Midbrain (tissue), 1 donor: ENCODE measurements at regions not wholly inside any gene's neighbourhood (a gene's known extent, or its start where the extent isn't known, plus 50 kb on each side); places are given as distances from the start of the nearest gene placed in this dataset.

Source experiments
- DNase-seq: peaks from one replicate; lab custom pipeline; 2025; lab: John Stamatoyannopoulos, UW

- no peak for DNase-seq
Observed at GRCh38 chr21:28459193-28459592, 533.5 kb downstream of the LTN1 start.

DNA sequence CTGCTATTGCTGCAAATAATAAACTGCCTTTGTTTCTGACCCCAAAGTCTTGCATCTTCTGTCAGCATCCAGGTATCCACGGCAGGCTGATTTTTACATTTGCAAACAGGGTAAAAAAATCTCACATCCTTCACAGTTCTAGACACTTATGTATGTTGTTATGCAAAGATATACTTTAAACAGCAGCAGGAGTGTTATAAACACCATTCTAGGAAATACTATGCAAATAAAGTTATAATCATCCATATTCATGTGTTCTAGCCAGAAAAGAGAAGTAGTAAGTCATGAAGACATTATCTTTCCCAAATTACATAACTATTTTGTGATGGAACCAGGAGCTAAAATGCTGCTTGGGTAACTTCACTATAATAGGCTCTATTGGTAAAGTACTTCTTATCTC, 534.2 kb downstream of the LTN1 start:
- no peak for DNase-seq

GRCh38 chr21:28455253-28455600, 537.5 kb downstream of the LTN1 start:
- no peak for DNase-seq

GRCh38 chr21:28454564-28455252, 538.0 kb downstream of the LTN1 start:
- no peak for DNase-seq

GRCh38 chr21:28447462-28447861, 545.2 kb downstream of the LTN1 start:
- no peak for DNase-seq

GRCh38 chr21:28445141-28445830, 547.4 kb downstream of the LTN1 start:
- no peak for DNase-seq

- no peak for DNase-seq
Observed at GRCh38 chr21:28444557-28444956, 548.1 kb downstream of the LTN1 start.

DNA sequence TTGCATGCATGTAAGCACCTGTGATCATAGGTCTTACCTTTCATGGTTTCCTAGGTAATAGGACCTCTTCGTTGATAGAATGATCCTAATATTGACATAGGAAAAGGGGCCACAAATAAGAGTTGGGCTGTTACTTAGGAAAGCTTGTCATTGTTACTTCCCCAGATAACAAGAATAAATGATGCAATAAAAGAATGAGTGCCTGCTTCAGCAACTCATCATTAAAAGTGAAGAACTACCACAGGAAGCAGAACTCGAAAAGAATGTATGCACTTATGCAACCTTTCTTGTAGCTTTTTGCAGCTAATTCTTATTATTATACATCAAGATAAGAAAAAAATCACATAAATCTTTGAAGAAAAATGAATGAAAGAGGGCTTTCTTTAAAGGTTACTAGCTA, 548.6 kb downstream of the LTN1 start:
- no peak for DNase-seq

- no peak for DNase-seq
Observed at GRCh38 chr21:28442624-28443023, 550.1 kb downstream of the LTN1 start.

- DNase-seq = no peak
Observed at GRCh38 chr21:28442085-28442484, 550.6 kb downstream of the LTN1 start.

GRCh38 chr21:28439788-28440187, 552.9 kb downstream of the LTN1 start:
- no peak for DNase-seq

DNA sequence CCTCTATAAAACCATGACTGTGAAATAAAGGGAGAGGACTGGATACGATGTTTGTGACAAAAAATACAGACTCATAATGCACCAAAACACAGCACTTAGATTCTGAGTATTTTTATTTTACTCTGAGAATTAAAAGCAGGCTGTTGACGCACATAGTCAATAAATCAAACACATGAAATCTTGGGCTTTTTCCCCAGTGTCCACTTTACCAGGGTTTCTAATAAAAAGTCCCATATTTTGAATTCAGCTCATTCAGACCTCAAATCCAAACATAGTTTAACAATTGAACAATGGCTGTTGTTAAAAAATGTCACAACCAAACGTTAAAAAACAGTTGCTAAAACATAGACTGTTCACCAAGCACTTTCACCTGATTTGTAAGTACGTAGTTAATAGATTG, 553.4 kb downstream of the LTN1 start:
- no peak for DNase-seq

- no peak for DNase-seq
Observed at GRCh38 chr21:28437061-28437460, 555.6 kb downstream of the LTN1 start.

DNA sequence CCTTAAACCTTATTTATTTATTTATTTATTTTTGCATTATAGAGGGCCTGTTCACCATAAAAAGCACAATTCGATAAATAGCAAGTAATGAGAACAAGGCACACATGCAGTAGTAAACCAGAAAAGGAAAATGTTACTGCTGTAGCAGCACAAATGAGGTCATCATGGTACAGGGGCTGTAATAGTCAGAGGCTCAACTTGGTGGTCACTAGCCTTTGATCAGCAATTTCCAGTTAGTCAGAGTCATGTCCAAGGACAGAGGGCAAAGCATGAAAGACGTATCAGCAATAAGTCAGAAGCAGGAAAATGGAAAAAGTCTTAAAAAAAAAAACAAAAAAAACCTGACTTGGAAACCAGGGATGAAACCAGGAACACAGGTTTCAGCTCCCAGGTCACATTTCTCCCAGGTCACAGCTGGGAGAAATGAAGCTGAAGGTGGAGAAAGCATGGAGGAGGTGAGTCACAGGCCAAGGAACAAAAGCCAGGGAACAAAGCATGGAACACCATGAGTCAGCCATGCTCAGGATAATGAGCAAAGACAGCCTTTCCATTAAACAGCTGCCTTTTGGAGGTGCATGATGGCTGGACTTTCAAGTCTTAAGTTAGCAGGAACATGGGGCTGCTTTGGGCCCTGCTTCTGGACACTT, 556.3 kb downstream of the LTN1 start:
- no peak for DNase-seq

- DNase-seq = no peak
Observed at GRCh38 chr21:28431527-28432200, 561.0 kb downstream of the LTN1 start.

DNA sequence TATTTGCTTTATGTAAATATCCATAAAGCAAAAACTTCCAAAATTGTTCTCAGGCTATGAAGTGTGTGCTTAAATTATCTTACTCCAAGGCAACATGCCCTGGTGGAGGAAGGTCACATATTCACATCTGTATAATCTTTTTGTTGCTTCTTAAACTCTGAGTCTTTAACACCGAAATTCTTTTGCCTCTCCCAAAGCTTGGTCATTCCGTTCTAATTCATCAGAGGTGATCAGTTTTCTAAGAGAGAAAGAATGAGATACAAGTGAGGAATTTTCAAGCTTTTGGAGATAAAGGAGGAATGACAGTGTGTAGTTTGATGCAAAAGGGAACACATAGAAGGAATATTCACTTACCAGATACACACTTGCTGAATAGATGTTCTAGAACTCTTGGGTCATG, 561.7 kb downstream of the LTN1 start:
- DNase-seq = no peak

GRCh38 chr21:28429161-28429560, 563.5 kb downstream of the LTN1 start:
- no peak for DNase-seq

DNA sequence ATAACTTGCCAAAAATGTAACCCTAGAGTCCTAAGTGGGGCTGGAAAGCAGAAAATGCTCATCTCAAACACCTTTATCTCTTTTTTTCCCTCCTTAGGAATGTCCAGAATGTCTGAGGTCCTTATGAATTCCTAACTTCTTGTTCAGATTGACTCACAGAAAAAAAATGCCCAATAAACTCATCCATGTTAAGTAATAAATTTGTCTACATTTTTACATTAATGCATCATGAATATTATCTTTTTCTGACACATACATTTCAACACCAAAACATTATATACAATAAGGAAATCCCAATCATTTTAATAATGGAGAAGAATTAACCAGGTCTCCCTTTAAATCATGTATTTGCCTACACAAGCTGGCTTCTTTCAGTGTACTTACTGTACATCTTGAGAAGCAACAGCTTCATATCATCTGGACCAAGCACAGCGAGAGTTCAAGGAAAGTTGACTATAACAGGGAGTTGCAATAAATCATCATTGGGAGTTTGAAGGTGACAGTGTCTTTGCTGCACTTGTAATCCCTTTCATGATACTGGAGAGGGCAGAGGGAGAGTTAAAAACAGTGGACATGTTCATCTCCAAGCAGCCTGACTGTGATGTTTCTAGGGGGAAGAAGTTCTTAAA, 565.2 kb downstream of the LTN1 start:
- DNase-seq = no peak

DNA sequence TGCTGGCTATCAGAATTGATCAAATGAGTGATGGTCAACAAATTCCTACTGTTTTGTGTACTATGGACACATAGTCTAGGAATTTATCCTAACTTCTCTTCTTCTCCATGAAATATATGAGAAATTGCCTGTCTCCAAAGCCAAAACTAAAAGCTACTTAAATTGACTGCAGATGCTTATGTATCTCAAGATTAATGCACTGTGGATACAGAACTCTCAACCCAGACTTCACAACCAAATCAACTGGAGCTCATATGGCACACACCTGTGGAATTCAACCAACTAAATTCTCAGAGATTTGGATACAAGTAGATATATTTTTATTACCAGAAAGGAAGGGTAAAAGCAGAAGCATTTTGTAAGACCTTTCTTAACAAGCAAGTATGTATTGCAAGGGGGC, 566.1 kb downstream of the LTN1 start:
- DNase-seq = no peak

DNA sequence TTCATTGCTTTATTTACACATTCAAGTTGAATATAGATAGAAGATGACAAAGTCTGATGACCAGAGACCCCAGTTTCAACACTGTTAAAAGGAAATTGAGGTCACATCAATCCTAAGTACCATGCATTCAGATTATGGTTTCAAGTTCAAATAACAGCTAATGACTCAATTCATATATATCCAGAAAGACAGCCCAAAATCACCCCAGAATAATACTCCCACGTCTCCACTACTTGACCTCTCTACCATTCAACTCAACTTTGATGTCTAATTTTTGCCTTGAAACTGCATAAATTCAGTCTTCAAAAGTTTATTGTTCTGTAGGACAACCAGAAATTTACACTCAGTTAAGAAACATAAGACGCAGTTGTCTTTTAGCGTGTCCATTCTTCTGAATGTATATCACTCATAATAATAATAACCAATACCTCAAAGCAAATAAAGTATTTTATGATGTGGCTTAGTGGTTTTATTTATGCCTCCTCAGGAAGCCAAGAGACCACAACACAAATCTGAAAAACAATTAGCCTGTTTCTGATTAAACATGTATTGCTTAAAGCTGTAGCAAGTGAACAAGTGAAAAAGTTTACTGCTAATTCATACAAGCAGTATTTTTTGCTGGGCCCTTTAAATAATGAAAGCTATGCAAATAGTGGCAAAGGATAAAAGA, 569.0 kb downstream of the LTN1 start:
- DNase-seq = no peak

- no peak for DNase-seq
Observed at GRCh38 chr21:28421716-28422524, 570.8 kb downstream of the LTN1 start.
